ENCODE measurements at regions not wholly inside any gene's neighbourhood (a gene's known extent, or its start where the extent isn't known, plus 50 kb on each side); places are given as distances from the start of the nearest gene placed in this dataset.

GRCh38 chr13:79646880-79647279, 165.9 kb downstream of the NDFIP2 start:
- TF ChIP-seq CTCF (conservative IDR thresholded peaks at IDR 0.05) (no peak), ZFX (IDR thresholded peaks at IDR 0.05) (no peak)
